Ascending aorta (tissue), 2 donors: ENCODE measurements at regions not wholly inside any gene's neighbourhood (a gene's known extent, or its start where the extent isn't known, plus 50 kb on each side); places are given as distances from the start of the nearest gene placed in this dataset.

Experiments used
- DNase-seq, 2 donors: peaks; one replicate each; pipeline ENCODE4 v3.0.0-alpha.2; 2019; ENCODE audit warnings: low spot score in 2 of 2
- H3K27ac ChIP-seq, 2 donors: fragments of 200-600 bp; sonication (generic); one replicate each; pipeline ENCODE4 v1.5.1; 2016 to 2017; ENCODE audit warnings: mild to moderate bottlenecking in 1 of 2
- H3K27me3 ChIP-seq: fragments of 200-600 bp; sonication (generic); one replicate; pipeline ENCODE4 v1.5.1; 2017
- H3K36me3 ChIP-seq, 2 donors: fragments of 200-600 bp; sonication (generic); one replicate each; pipeline ENCODE4 v1.5.1; 2016
- H3K4me1 ChIP-seq, 2 donors: fragments of 200-600 bp; sonication (generic); one replicate each; pipeline ENCODE4 v1.5.1; 2016 to 2017; ENCODE audit warnings: mild to moderate bottlenecking in 1 of 2
- H3K4me3 ChIP-seq, 2 donors: fragments of 200-600 bp; sonication (generic); one replicate each; pipeline ENCODE4 v1.5.1; 2016 to 2017; ENCODE audit warnings: mild to moderate bottlenecking in 1 of 2
- H3K9me3 ChIP-seq, 2 donors: fragments of 200-600 bp; sonication (generic); one replicate each; pipeline ENCODE4 v1.5.1; 2016
- intact Hi-C: fragments of 100-400 bp; cut with DNase I; formaldehyde crosslinking; loops from one replicate; pipeline ENCODE4 v1.15.1; 2023
- TF ChIP-seq, protein P1 (sequence below), 3 experiments: fragments of 200-600 bp in 2 of 3; fragments of 450-650 bp in 1 of 3; sonication (generic) in 2 of 3; IDR thresholded peaks; one replicate each; pipeline ENCODE4 v1.5.1; 2016 to 2019; ENCODE audit warnings: antibody characterized with exemption in 3 of 3, mild to moderate bottlenecking in 1 of 3, moderate library complexity in 1 of 3

DNA sequence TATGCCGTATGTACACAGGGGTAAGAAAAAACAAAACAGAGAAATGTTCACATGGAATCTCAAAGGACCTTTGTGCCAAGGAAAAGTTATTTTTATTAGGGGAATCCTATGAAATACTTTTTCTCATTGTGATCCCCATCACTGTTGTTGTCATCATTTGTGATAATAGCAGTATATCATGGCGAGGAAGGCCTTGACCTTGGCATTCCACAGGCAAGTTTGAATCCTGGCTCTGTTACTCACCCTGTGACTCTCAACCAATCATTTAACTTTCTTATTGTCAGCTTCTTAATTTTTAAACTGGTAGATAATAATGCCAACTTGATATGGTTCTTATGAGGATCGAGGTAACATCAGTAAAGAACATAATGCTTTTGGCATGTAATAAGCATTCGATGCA is 142.2 kb upstream of the DDHD1 start:
- Histone ChIP-seq H3K36me3 (no peaks in the 10 kb centered on the region), H3K9me3 (no peaks in the 10 kb centered on the region), H3K27me3 (no peaks in the 10 kb centered on the region), H3K27ac (no peak overlapping the region), H3K4me1 (no peaks in the 10 kb centered on the region), H3K4me3 (no peak overlapping the region)
- DNase-seq = no peak
- intact Hi-C loops = no loop called here
- TF ChIP-seq, protein P1, sequence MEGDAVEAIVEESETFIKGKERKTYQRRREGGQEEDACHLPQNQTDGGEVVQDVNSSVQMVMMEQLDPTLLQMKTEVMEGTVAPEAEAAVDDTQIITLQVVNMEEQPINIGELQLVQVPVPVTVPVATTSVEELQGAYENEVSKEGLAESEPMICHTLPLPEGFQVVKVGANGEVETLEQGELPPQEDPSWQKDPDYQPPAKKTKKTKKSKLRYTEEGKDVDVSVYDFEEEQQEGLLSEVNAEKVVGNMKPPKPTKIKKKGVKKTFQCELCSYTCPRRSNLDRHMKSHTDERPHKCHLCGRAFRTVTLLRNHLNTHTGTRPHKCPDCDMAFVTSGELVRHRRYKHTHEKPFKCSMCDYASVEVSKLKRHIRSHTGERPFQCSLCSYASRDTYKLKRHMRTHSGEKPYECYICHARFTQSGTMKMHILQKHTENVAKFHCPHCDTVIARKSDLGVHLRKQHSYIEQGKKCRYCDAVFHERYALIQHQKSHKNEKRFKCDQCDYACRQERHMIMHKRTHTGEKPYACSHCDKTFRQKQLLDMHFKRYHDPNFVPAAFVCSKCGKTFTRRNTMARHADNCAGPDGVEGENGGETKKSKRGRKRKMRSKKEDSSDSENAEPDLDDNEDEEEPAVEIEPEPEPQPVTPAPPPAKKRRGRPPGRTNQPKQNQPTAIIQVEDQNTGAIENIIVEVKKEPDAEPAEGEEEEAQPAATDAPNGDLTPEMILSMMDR (IDR thresholded peaks at IDR 0.05) = no peak

DNA sequence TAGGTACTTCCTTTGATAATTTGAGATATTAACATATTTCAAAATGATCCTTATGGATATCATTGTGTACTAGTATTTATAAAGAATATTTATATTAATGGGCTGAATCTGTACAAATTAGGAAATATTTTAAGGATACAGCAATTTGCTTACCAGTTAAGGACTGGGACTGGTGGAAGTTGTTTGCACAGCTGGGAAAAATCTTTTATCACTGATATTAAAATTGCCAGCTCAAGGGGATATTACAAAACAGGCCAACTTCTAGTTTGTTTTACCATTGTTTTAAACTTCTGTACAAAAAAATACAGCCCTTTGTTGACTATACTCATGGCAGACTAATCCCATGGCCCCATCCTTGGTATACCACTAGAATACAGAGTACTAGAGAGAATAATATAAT is 133.2 kb upstream of the DDHD1 start:
- intact Hi-C loops = loop anchor here (10.0 kb wide), 1 partner anchor 1918 kb away; no protein-coding TSS in a partner anchor
- H3K4me1 ChIP-seq = no peaks in the 10 kb centered on the region
- no peak for DNase-seq
- H3K27me3 ChIP-seq = no peaks in the 10 kb centered on the region
- H3K4me3 ChIP-seq = no peak overlapping the region
- peaks cover 2 to 3% of the 10 kb centered on the region in 2 donors for H3K9me3 ChIP-seq
- no peak overlapping the region for H3K27ac ChIP-seq
- H3K36me3 ChIP-seq = no peaks in the 10 kb centered on the region
- TF ChIP-seq, protein P1 (IDR thresholded peaks at IDR 0.05) = no peak

- no peaks in the 10 kb centered on the region for H3K27me3 ChIP-seq
- no peak for DNase-seq
- no peak overlapping the region for H3K27ac ChIP-seq
- H3K9me3 ChIP-seq = peaks cover 2 to 8% of the 10 kb centered on the region in 2 donors
- intact Hi-C loops = loop anchor here (10.0 kb wide), 1 partner anchor 1919 kb away; no protein-coding TSS in a partner anchor
- H3K36me3 ChIP-seq = no peaks in the 10 kb centered on the region
- no peak overlapping the region for H3K4me3 ChIP-seq
- H3K4me1 ChIP-seq = no peaks in the 10 kb centered on the region
- TF ChIP-seq, protein P1 (IDR thresholded peaks at IDR 0.05) = no peak
Measured at GRCh38 chr14:53285821-53286220, 132.7 kb upstream of the DDHD1 start.

DNA sequence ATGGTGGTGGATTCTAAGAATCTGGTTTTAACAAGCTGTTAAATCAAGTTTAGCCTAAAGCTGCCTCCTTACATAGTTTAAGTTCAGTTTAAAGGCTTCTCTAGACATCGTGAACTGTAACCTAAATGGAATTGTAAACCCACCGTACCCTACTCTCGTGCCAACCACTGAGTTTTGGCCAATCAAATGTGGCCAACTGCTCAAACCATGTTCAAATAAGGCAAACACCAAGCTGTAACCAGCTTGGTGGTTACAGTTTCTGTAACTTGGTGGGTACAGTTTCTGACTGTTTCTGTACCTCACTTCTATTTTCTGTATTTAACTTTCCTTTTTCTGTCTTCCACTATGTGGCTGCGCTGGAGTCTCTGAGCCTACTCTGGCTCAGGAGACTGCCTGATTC is 131.9 kb upstream of the DDHD1 start:
- no peak for DNase-seq
- H3K27ac ChIP-seq = no peak overlapping the region
- H3K27me3 ChIP-seq = no peaks in the 10 kb centered on the region
- TF ChIP-seq, protein P1 (IDR thresholded peaks at IDR 0.05) = no peak
- no peak overlapping the region for H3K4me3 ChIP-seq
- H3K4me1 ChIP-seq = no peaks in the 10 kb centered on the region
- intact Hi-C loops = loop anchor here (10.0 kb wide), 1 partner anchor 1920 kb away; no protein-coding TSS in a partner anchor
- H3K9me3 ChIP-seq = peaks cover 2 to 13% of the 10 kb centered on the region in 2 donors
- H3K36me3 ChIP-seq = no peaks in the 10 kb centered on the region

DNA sequence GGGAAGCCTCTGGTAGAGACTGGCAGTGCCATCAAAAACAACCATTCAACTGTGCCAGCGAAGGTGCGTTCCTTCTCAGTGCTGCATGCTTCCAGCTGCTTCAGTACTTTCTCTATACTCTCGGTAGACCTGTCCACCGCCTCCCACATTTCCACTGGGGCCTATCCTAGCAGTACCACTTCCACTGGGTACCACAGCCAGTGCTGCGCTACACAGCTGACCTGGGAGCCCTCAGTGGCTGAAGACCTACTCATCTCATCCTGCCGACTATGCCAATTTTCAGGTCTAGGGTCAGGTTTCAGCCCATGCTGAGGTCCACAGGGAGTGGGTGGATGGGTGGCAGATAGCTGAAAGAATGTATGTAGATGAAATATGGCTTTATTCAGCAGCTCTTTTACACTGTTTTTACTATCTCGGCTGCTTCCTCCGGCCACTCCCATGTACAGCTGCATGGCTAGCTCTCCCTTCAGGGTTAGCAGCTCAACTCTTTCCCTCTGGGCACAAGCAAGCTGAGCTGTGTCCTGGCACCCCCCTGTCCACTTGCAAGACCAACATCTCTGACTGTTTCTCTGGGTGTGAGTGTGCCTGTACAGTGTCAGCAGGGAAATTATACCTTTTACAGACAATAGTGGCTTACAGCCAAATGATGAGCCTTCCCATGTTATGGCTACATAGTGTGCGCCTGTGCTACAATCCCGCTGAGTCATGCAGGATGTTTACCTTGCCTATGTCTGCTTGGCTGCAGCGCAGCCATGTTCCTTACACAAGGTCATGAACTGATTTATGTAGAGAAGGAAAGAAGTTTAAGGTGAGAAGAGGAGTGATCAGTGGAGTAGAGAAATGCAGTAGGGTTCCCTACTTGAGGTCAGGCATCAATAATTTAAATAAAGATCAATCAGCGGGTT is 125.7 kb upstream of the DDHD1 start:
- H3K9me3 ChIP-seq = peaks cover 0 to 16% of the 10 kb centered on the region in 2 donors
- no peaks in the 10 kb centered on the region for H3K4me1 ChIP-seq
- H3K27me3 ChIP-seq = no peaks in the 10 kb centered on the region
- no peak overlapping the region for H3K4me3 ChIP-seq
- TF ChIP-seq, protein P1 (IDR thresholded peaks at IDR 0.05) = no peak
- intact Hi-C loops = no loop called here
- no peak for DNase-seq
- no peaks in the 10 kb centered on the region for H3K36me3 ChIP-seq
- H3K27ac ChIP-seq = no peak overlapping the region
